T-helper 2 cell treated with Interferon-gamma antibody and Interleukin-4, amounts not matched to agents 100 ng/mL and 5 ng/mL, for 36 hours (primary cell): ENCODE measurements at regions not wholly inside any gene's neighbourhood (a gene's known extent, or its start where the extent isn't known, plus 50 kb on each side); places are given as distances from the start of the nearest gene placed in this dataset.
"Not testable (repeated sequence)": the region's sequence is repeated elsewhere in the genome, so short reads cannot be mapped to it uniquely, and the experiment has no call there.

Experiments
- intact Hi-C: fragments of 100-400 bp; cut with micrococcal nuclease; formaldehyde crosslinking; loops from one replicate; pipeline ENCODE4 v1.15.1; 2023

- intact Hi-C loops = no loop called here
Observed at GRCh38 chr2:205865905-205866441, 183.7 kb downstream of the NRP2 start.

- intact Hi-C loops = no loop called here
Observed at GRCh38 chr2:205865056-205865455, 182.8 kb downstream of the NRP2 start.

- intact Hi-C loops = no loop called here
Observed at GRCh38 chr2:205864491-205864890, 182.2 kb downstream of the NRP2 start.

- intact Hi-C loops = not testable (repeated sequence)
Observed at GRCh38 chr2:205862761-205863160, 180.5 kb downstream of the NRP2 start.

GRCh38 chr2:205860885-205861284, 178.6 kb downstream of the NRP2 start:
- intact Hi-C loops = no loop called here

- intact Hi-C loops = no loop called here
Observed at GRCh38 chr2:205860181-205860580, 177.9 kb downstream of the NRP2 start.

- intact Hi-C loops = no loop called here
Observed at GRCh38 chr2:205858881-205859441, 176.7 kb downstream of the NRP2 start.

- intact Hi-C loops = no loop called here
Observed at GRCh38 chr2:205858275-205858674, 176.0 kb downstream of the NRP2 start.

- intact Hi-C loops = no loop called here
Observed at GRCh38 chr2:205857520-205858237, 175.4 kb downstream of the NRP2 start.

GRCh38 chr2:205852457-205852856, 170.2 kb downstream of the NRP2 start:
- intact Hi-C loops = no loop called here

GRCh38 chr2:205850611-205851010, 168.3 kb downstream of the NRP2 start:
- intact Hi-C loops = no loop called here

- intact Hi-C loops = no loop called here
Observed at GRCh38 chr2:205850132-205850531, 167.8 kb downstream of the NRP2 start.

GRCh38 chr2:205849136-205849535, 166.8 kb downstream of the NRP2 start:
- intact Hi-C loops = no loop called here

GRCh38 chr2:205848601-205849000, 166.3 kb downstream of the NRP2 start:
- intact Hi-C loops = no loop called here
